GM23338 (cell line): ENCODE measurements at regions not wholly inside any gene's neighbourhood (a gene's known extent, or its start where the extent isn't known, plus 50 kb on each side); places are given as distances from the start of the nearest gene placed in this dataset.

Experiments used
- ATAC-seq: fragments of 200-7000 bp; cut with Tn5 transposase; 3 replicates; pipeline ENCODE4 v1.9.1; 2020
- DNase-seq: peaks from one replicate; pipeline ENCODE4 v3.0.0-alpha.2; 2015; ENCODE audit warnings: low spot score
- H2AFZ ChIP-seq: fragments of 200-600 bp; sonication (generic); 2 replicates; pipeline ENCODE4 v1.8.0; 2016; ENCODE audit warnings: antibody characterized with exemption, mild to moderate bottlenecking, moderate library complexity
- H3F3A ChIP-seq: fragments of 200-600 bp; sonication (generic); replicated peaks from 2 replicates; pipeline ENCODE4 v1.8.0; 2017; ENCODE audit warnings: antibody characterized with exemption, mixed run types, low read depth
- H3K27ac ChIP-seq: fragments of 200-600 bp; sonication (generic); 2 replicates; pipeline ENCODE4 v1.6.1; 2016; ENCODE audit warnings: low read depth
- H3K27me3 ChIP-seq: fragments of 200-600 bp; sonication (generic); 2 replicates; pipeline ENCODE4 v1.8.0; 2016; ENCODE audit warnings: mild to moderate bottlenecking, mixed run types, moderate library complexity; ENCODE audit not compliant: insufficient read depth
- H3K36me3 ChIP-seq: fragments of 200-600 bp; sonication (generic); 2 replicates; pipeline ENCODE4 v1.8.0; 2016; ENCODE audit warnings: mild to moderate bottlenecking; ENCODE audit not compliant: insufficient read depth
- H3K4me1 ChIP-seq: fragments of 200-600 bp; sonication (generic); 2 replicates; pipeline ENCODE4 v1.8.0; 2016; ENCODE audit warnings: mild to moderate bottlenecking, moderate library complexity; ENCODE audit not compliant: insufficient read depth
- H3K4me2 ChIP-seq: fragments of 200-600 bp; sonication (generic); 2 replicates; pipeline ENCODE4 v1.7.1; 2017; ENCODE audit warnings: mixed run types
- H3K4me3 ChIP-seq: fragments of 200-600 bp; sonication (generic); 2 replicates; pipeline ENCODE4 v1.6.1; 2016; ENCODE audit warnings: mixed run types
- H3K79me2 ChIP-seq: fragments of 200-600 bp; sonication (generic); replicated peaks from 2 replicates; pipeline ENCODE4 v1.8.0; 2017; ENCODE audit warnings: mild to moderate bottlenecking; ENCODE audit not compliant: insufficient read depth
- H3K9me2 ChIP-seq: fragments of 200-600 bp; sonication (generic); 2 replicates; pipeline ENCODE4 v1.8.0; 2017; ENCODE audit not compliant: insufficient read depth
- H4K20me1 ChIP-seq: fragments of 200-600 bp; sonication (generic); replicated peaks from 2 replicates; pipeline ENCODE4 v1.8.0; 2017; ENCODE audit warnings: mild to moderate bottlenecking; ENCODE audit not compliant: insufficient read depth
- H3K27ac Mint-ChIP-seq: 2 replicates; pipeline ENCODE4 v1.8.0; 2020; ENCODE audit warnings: inconsistent platforms, mild to moderate bottlenecking, moderate library complexity, mixed read lengths
- H3K27me3 Mint-ChIP-seq: 3 replicates; pipeline ENCODE4 v1.8.0; 2022; ENCODE audit warnings: low read depth, mild to moderate bottlenecking, moderate library complexity, mixed read lengths, inconsistent platforms; ENCODE audit not compliant: insufficient read depth, poor library complexity
- H3K36me3 Mint-ChIP-seq: 3 replicates; pipeline ENCODE4 v1.8.0; 2021; ENCODE audit warnings: low read depth, mild to moderate bottlenecking, inconsistent platforms, moderate library complexity, mixed read lengths
- H3K4me1 Mint-ChIP-seq: 3 replicates; pipeline ENCODE4 v1.8.0; 2020; ENCODE audit warnings: mild to moderate bottlenecking, inconsistent platforms, mixed read lengths
- H3K4me3 Mint-ChIP-seq: 3 replicates; pipeline ENCODE4 v1.8.0; 2021; ENCODE audit warnings: moderate library complexity, mild to moderate bottlenecking, inconsistent platforms, mixed read lengths
- H3K9me3 Mint-ChIP-seq: 3 replicates; pipeline ENCODE4 v1.8.0; 2020; ENCODE audit warnings: moderate library complexity, mild to moderate bottlenecking, inconsistent platforms, mixed read lengths
- CTCF ChIP-seq, 2 experiments: fragments of 200-600 bp in 1 of 2; sonication (generic) in 1 of 2; conservative IDR thresholded peaks; 2 replicates each; pipeline versions ENCODE4 v1.5.1 to v1.6.1; 2016 to 2017; ENCODE audit warnings: antibody characterized with exemption in 2 of 2, low read depth in 2 of 2, mild to moderate bottlenecking in 2 of 2, moderate library complexity in 1 of 2
- ETS1 ChIP-seq: IDR thresholded peaks from 2 replicates; pipeline ENCODE4 v1.6.1; 2016; ENCODE audit warnings: antibody characterized with exemption
- EZH2 ChIP-seq: fragments of 200-600 bp; sonication (generic); IDR thresholded peaks from one replicate; pipeline ENCODE4 v1.8.0; 2017; ENCODE audit warnings: antibody characterized with exemption, mild to moderate bottlenecking, low read depth; ENCODE audit not compliant: unreplicated experiment
- EZH2phosphoT487 ChIP-seq: fragments of 200-600 bp; sonication (generic); IDR thresholded peaks from one replicate; pipeline ENCODE4 v1.8.1; 2018; ENCODE audit warnings: antibody characterized with exemption; ENCODE audit not compliant: unreplicated experiment
- JUNB ChIP-seq: IDR thresholded peaks from one replicate; pipeline ENCODE4 v1.6.1; 2016; ENCODE audit warnings: antibody characterized with exemption; ENCODE audit not compliant: unreplicated experiment
- POLR2AphosphoS5 ChIP-seq: IDR thresholded peaks from 2 replicates; pipeline ENCODE4 v1.6.1; 2016; ENCODE audit warnings: antibody characterized with exemption, low read depth
- REST ChIP-seq: IDR thresholded peaks from one replicate; pipeline ENCODE4 v1.6.1; 2018; ENCODE audit warnings: antibody characterized with exemption; ENCODE audit not compliant: unreplicated experiment
- ZNF114 ChIP-seq: fragments of 250-450 bp; sonication (Bioruptor Pico); IDR thresholded peaks from 2 replicates; pipeline ENCODE4 v1.5.0; 2020; ENCODE audit warnings: mild to moderate bottlenecking, moderate library complexity
- ZNF331 ChIP-seq: fragments of 250-450 bp; sonication (Bioruptor Pico); IDR thresholded peaks from 2 replicates; pipeline ENCODE4 v1.5.0; 2020; ENCODE audit warnings: low read depth, mild to moderate bottlenecking, moderate library complexity
- ZNF462 ChIP-seq: fragments of 250-450 bp; sonication (Bioruptor Pico); IDR thresholded peaks from 2 replicates; pipeline ENCODE4 v1.5.0; 2020; ENCODE audit warnings: mild to moderate bottlenecking, moderate library complexity

- ATAC-seq (no peak), DNase-seq (no peak)
- Histone ChIP-seq H3K36me3 (no peaks in the 10 kb centered on the region), H4K20me1 (no peaks in the 10 kb centered on the region), H3K27ac (no peak overlapping the region), H2AFZ (no peak overlapping the region), H3K27me3 (no peaks in the 10 kb centered on the region), H3K79me2 (no peaks in the 10 kb centered on the region), H3K4me1 (no peaks in the 10 kb centered on the region), H3K4me3 (no peak overlapping the region), H3K9me2 (peaks cover 2% of the 10 kb centered on the region; the same call in 1 of the 2 replicates), H3K4me2 (no peak overlapping the region), H3F3A (no peaks in the 10 kb centered on the region)
- peaks cover 3% of the 10 kb centered on the region; the same call in 1 of the 3 replicates for H3K4me1 Mint-ChIP-seq
- H3K27ac Mint-ChIP-seq: no peak overlapping the region
- H3K4me3 Mint-ChIP-seq: no peak overlapping the region
- no peaks in the 10 kb centered on the region for H3K36me3 Mint-ChIP-seq
- H3K9me3 Mint-ChIP-seq: no peaks in the 10 kb centered on the region; the same call in 2 of the 3 replicates
- no peak for TF ChIP-seq CTCF (conservative IDR thresholded peaks at IDR 0.05; ENCODE audit: low read depth in 2 of 2)
- TF ChIP-seq EZH2phosphoT487: no peak
- no peak for TF ChIP-seq ZNF331 (CRISPR knock-in tag)
- no peak for TF ChIP-seq EZH2
- TF ChIP-seq ZNF114 (CRISPR knock-in tag): no peak
- TF ChIP-seq REST: no peak
- no peak for TF ChIP-seq ETS1
- no peak for TF ChIP-seq JUNB
- TF ChIP-seq POLR2AphosphoS5: no peak
- no peak for TF ChIP-seq ZNF462
- H3K27me3 Mint-ChIP-seq: peaks cover 2% of the 10 kb centered on the region
Measured at GRCh38 chr3:41060106-41060505, 139.2 kb upstream of the CTNNB1 start.
